ENCODE measurements at regions not wholly inside any gene's neighbourhood (a gene's known extent, or its start where the extent isn't known, plus 50 kb on each side); places are given as distances from the start of the nearest gene placed in this dataset.
"Not testable (repeated sequence)": the region's sequence is repeated elsewhere in the genome, so short reads cannot be mapped to it uniquely, and the experiment has no call there.

GRCh38 chr7:155377838-155378579 is 79.9 kb upstream of the EN2 start:
- DNase-seq: no peak

- no peak for DNase-seq
Measured at GRCh38 chr7:155378580-155378934, 79.4 kb upstream of the EN2 start.

- no peak for DNase-seq
Measured at GRCh38 chr7:155378959-155379871, 78.7 kb upstream of the EN2 start.

- DNase-seq: peak; percentile 63
Measured at GRCh38 chr7:155380221-155380861, 77.6 kb upstream of the EN2 start.

GRCh38 chr7:155380976-155381851 is 76.7 kb upstream of the EN2 start:
- no peak for DNase-seq

GRCh38 chr7:155381852-155382801 is 75.8 kb upstream of the EN2 start:
- no peak for DNase-seq

- no peak for DNase-seq
Measured at GRCh38 chr7:155382802-155383171, 75.1 kb upstream of the EN2 start.

- no peak for DNase-seq
Measured at GRCh38 chr7:155383756-155384491, 74.0 kb upstream of the EN2 start.

GRCh38 chr7:155384751-155385150 is 73.2 kb upstream of the EN2 start:
- DNase-seq: no peak

GRCh38 chr7:155385182-155385581 is 72.7 kb upstream of the EN2 start:
- not testable (repeated sequence) for DNase-seq

- DNase-seq: no peak
Measured at GRCh38 chr7:155386608-155387007, 71.3 kb upstream of the EN2 start.

GRCh38 chr7:155387066-155387620 is 70.8 kb upstream of the EN2 start:
- DNase-seq: no peak

- DNase-seq: no peak
Measured at GRCh38 chr7:155388561-155388960, 69.4 kb upstream of the EN2 start.

- no peak for DNase-seq
Measured at GRCh38 chr7:155391414-155391813, 66.5 kb upstream of the EN2 start.

- DNase-seq: no peak
Measured at GRCh38 chr7:155392726-155393570, 65.0 kb upstream of the EN2 start.

- no peak for DNase-seq
Measured at GRCh38 chr7:155394413-155394812, 63.5 kb upstream of the EN2 start.

- no peak for DNase-seq
Measured at GRCh38 chr7:155395176-155395797, 62.6 kb upstream of the EN2 start.

- DNase-seq: no peak
Measured at GRCh38 chr7:155396661-155397060, 61.3 kb upstream of the EN2 start.
